ENCODE measurements at regions not wholly inside any gene's neighbourhood (a gene's known extent, or its start where the extent isn't known, plus 50 kb on each side); places are given as distances from the start of the nearest gene placed in this dataset.

GRCh38 chr5:167893271-167893670, 398.2 kb upstream of the WWC1 start:
- WGBS, 2 experiments (ENCODE audit: insufficient coverage in 1 of 2, insufficient read length in 1 of 2), result 87% methylated on average over 5 to 6 of the region's 7 CpGs
- no peaks in the 10 kb centered on the region for H3K27me3 ChIP-seq (ENCODE audit: control insufficient read depth, insufficient read depth, low read length, poor library complexity, severe bottlenecking)
- Mint-ChIP-seq H3K9me3 (no peaks in the 10 kb centered on the region), H3K36me3 (ENCODE audit: low read depth) (no peaks in the 10 kb centered on the region), H3K27me3 (ENCODE audit: insufficient read depth) (peaks cover 4% of the 10 kb centered on the region), H3K27ac (no peak overlapping the region), H3K4me1 (peaks cover 2% of the 10 kb centered on the region), H3K4me3 (no peak overlapping the region)
- no peaks in the 10 kb centered on the region for H3K36me3 ChIP-seq (ENCODE audit: control insufficient read depth, insufficient read depth, low read length)
- H3K27ac ChIP-seq (ENCODE audit: low read depth, low read length), result no peak overlapping the region
- no peak for DNase-seq
- TF ChIP-seq CTCF (conservative IDR thresholded peaks at IDR 0.05), result no peak
- H3K9ac ChIP-seq (ENCODE audit: extremely low read depth, low read length, poor library complexity, severe bottlenecking), result no peak overlapping the region
- no peaks in the 10 kb centered on the region for H3K9me3 ChIP-seq (ENCODE audit: control insufficient read depth, low read length)
- no peak overlapping the region for H3K4me3 ChIP-seq (ENCODE audit: low read length)
- H3K4me1 ChIP-seq (ENCODE audit: control insufficient read depth, insufficient read depth, low read length), result no peaks in the 10 kb centered on the region

- H3K4me1 ChIP-seq (ENCODE audit: control insufficient read depth, insufficient read depth, low read length), result no peaks in the 10 kb centered on the region
- H3K27ac Mint-ChIP-seq, result no peak overlapping the region
- H3K9me3 Mint-ChIP-seq, result no peaks in the 10 kb centered on the region
- H3K9ac ChIP-seq (ENCODE audit: extremely low read depth, low read length, poor library complexity, severe bottlenecking), result no peak overlapping the region
- H3K4me3 ChIP-seq (ENCODE audit: low read length), result no peak overlapping the region
- no peak for TF ChIP-seq CTCF (conservative IDR thresholded peaks at IDR 0.05)
- 98 to 100% methylated on average over 2 to 3 of the region's 4 CpGs for WGBS, 2 experiments (ENCODE audit: insufficient coverage in 1 of 2, insufficient read length in 1 of 2)
- H3K4me1 Mint-ChIP-seq, result peaks cover 9% of the 10 kb centered on the region
- no peaks in the 10 kb centered on the region for H3K27me3 ChIP-seq (ENCODE audit: control insufficient read depth, insufficient read depth, low read length, poor library complexity, severe bottlenecking)
- H3K9me3 ChIP-seq (ENCODE audit: control insufficient read depth, low read length), result no peaks in the 10 kb centered on the region
- H3K27ac ChIP-seq (ENCODE audit: low read depth, low read length), result no peak overlapping the region
- no peaks in the 10 kb centered on the region for H3K36me3 Mint-ChIP-seq (ENCODE audit: low read depth)
- peaks cover 7% of the 10 kb centered on the region for H3K27me3 Mint-ChIP-seq (ENCODE audit: insufficient read depth)
- H3K4me3 Mint-ChIP-seq, result no peak overlapping the region
- DNase-seq, result no peak
- H3K36me3 ChIP-seq (ENCODE audit: control insufficient read depth, insufficient read depth, low read length), result no peaks in the 10 kb centered on the region
These were observed 396.6 kb upstream of the WWC1 start for GRCh38 chr5:167894631-167895472.

- peaks cover 15% of the 10 kb centered on the region for H3K4me1 Mint-ChIP-seq
- no peaks in the 10 kb centered on the region for H3K27me3 ChIP-seq (ENCODE audit: control insufficient read depth, insufficient read depth, low read length, poor library complexity, severe bottlenecking)
- 96 to 100% methylated on average over 3 to 8 of the region's 8 CpGs for WGBS, 2 experiments (ENCODE audit: insufficient coverage in 1 of 2, insufficient read length in 1 of 2)
- no peaks in the 10 kb centered on the region for H3K4me1 ChIP-seq (ENCODE audit: control insufficient read depth, insufficient read depth, low read length)
- no peaks in the 10 kb centered on the region for H3K36me3 Mint-ChIP-seq (ENCODE audit: low read depth)
- H3K9me3 Mint-ChIP-seq, result no peaks in the 10 kb centered on the region
- no peak overlapping the region for H3K27ac Mint-ChIP-seq
- no peak overlapping the region for H3K4me3 Mint-ChIP-seq
- no peak overlapping the region for H3K9ac ChIP-seq (ENCODE audit: extremely low read depth, low read length, poor library complexity, severe bottlenecking)
- peak; percentile 34 for TF ChIP-seq CTCF (conservative IDR thresholded peaks at IDR 0.05)
- H3K4me3 ChIP-seq (ENCODE audit: low read length), result no peak overlapping the region
- no peak for DNase-seq
- H3K9me3 ChIP-seq (ENCODE audit: control insufficient read depth, low read length), result no peaks in the 10 kb centered on the region
- no peaks in the 10 kb centered on the region for H3K36me3 ChIP-seq (ENCODE audit: control insufficient read depth, insufficient read depth, low read length)
- H3K27me3 Mint-ChIP-seq (ENCODE audit: insufficient read depth), result peaks cover 7% of the 10 kb centered on the region
- no peak overlapping the region for H3K27ac ChIP-seq (ENCODE audit: low read depth, low read length)
These were observed 395.4 kb upstream of the WWC1 start for GRCh38 chr5:167895899-167896659.

Data from endodermal cell (in vitro differentiated cells).